IMR-90 (cell line): ENCODE measurements at regions not wholly inside any gene's neighbourhood (a gene's known extent, or its start where the extent isn't known, plus 50 kb on each side); places are given as distances from the start of the nearest gene placed in this dataset.

ENCODE experiments used
- ATAC-seq: fragments of 200-7000 bp; cut with Tn5 transposase; 2 replicates; pipeline ENCODE4 v1.9.1; 2020; ENCODE audit warnings: low read depth, mild to moderate bottlenecking, moderate library complexity
- BruUV-seq: library from RNA; stranded (reverse); fragments of 400-500 nt; replicated peaks from 2 replicates; lab custom pipeline; 2021; lab: Mats Ljungman, UMichigan
- CTCF ChIA-PET: fragments of 300-600 bp; formaldehyde crosslinking; extraction: SDS; loops from one replicate; lab custom pipeline; 2021; ENCODE audit warnings: antibody characterized with exemption; lab: Yijun Ruan, JAX
- POLR2A ChIA-PET: fragments of 300-600 bp; sonication (Branson Sonifier 250); formaldehyde crosslinking; loops from one replicate; lab custom pipeline; 2022; ENCODE audit warnings: antibody characterized with exemption; ENCODE audit not compliant: unreplicated experiment; lab: Charles Lee
- DNase-seq: peaks from one replicate; pipeline ENCODE4 v3.0.0; 2013
- H2AFZ ChIP-seq: replicated peaks from 2 replicates; pipeline ENCODE3; 2013; ENCODE audit warnings: low read length, mild to moderate bottlenecking; ENCODE audit not compliant: poor library complexity
- H2AK5ac ChIP-seq: 2 replicates; pipeline ENCODE4 v1.6.1; 2013; ENCODE audit warnings: low read depth, low read length, inconsistent platforms
- H2AK9ac ChIP-seq: replicated peaks from 2 replicates; pipeline ENCODE3; 2013; ENCODE audit warnings: mild to moderate bottlenecking, low read depth, low read length, moderate library complexity; ENCODE audit not compliant: poor library complexity
- H2BK120ac ChIP-seq: 2 replicates; pipeline ENCODE4 v1.6.1; 2013; ENCODE audit warnings: low read depth, low read length, inconsistent platforms
- H2BK15ac ChIP-seq: 3 replicates; pipeline ENCODE4 v1.6.1; 2013; ENCODE audit warnings: low read depth, low read length, inconsistent platforms
- H2BK20ac ChIP-seq: 2 replicates; pipeline ENCODE4 v1.6.1; 2013; ENCODE audit warnings: low read depth, mild to moderate bottlenecking, inconsistent platforms, low read length, moderate library complexity
- H2BK5ac ChIP-seq: 2 replicates; pipeline ENCODE4 v1.6.1; 2013; ENCODE audit warnings: mild to moderate bottlenecking, low read depth, low read length, inconsistent platforms; ENCODE audit not compliant: poor library complexity, severe bottlenecking
- H3K14ac ChIP-seq: replicated peaks from 2 replicates; pipeline ENCODE4 v1.6.1; 2013; ENCODE audit warnings: low read depth, low read length, inconsistent platforms
- H3K18ac ChIP-seq: 2 replicates; pipeline ENCODE4 v1.6.1; 2013; ENCODE audit warnings: low read depth, low read length, control low read depth
- H3K23ac ChIP-seq: 2 replicates; pipeline ENCODE4 v1.6.1; 2013; ENCODE audit warnings: low read depth, low read length, inconsistent platforms
- H3K27ac ChIP-seq: 2 replicates; pipeline ENCODE4 v1.5.1; 2013; ENCODE audit warnings: mild to moderate bottlenecking, control low read depth, low read length; ENCODE audit not compliant: insufficient read depth
- H3K27me3 ChIP-seq: 2 replicates; pipeline ENCODE4 v1.6.1; 2013; ENCODE audit warnings: low read length; ENCODE audit not compliant: control insufficient read depth, insufficient read depth
- H3K36me3 ChIP-seq: 2 replicates; pipeline ENCODE4 v1.6.1; 2013; ENCODE audit warnings: low read length, mixed read lengths; ENCODE audit not compliant: control insufficient read depth, insufficient read depth
- H3K4ac ChIP-seq: 2 replicates; pipeline ENCODE4 v1.6.1; 2013; ENCODE audit warnings: low read depth, low read length, inconsistent platforms
- H3K4me1 ChIP-seq: 2 replicates; pipeline ENCODE4 v1.6.1; 2013; ENCODE audit warnings: low read length, mixed read lengths; ENCODE audit not compliant: control insufficient read depth, insufficient read depth
- H3K4me2 ChIP-seq: 2 replicates; pipeline ENCODE4 v1.6.1; 2013; ENCODE audit warnings: low read depth, mild to moderate bottlenecking, control low read depth, low read length, moderate library complexity
- H3K4me3 ChIP-seq: 2 replicates; pipeline ENCODE4 v1.5.1; 2013; ENCODE audit warnings: low read depth, mild to moderate bottlenecking, control low read depth, low read length, moderate library complexity; ENCODE audit not compliant: insufficient read depth
- H3K56ac ChIP-seq: 2 replicates; pipeline ENCODE4 v1.6.1; 2013; ENCODE audit warnings: low read length, inconsistent platforms; ENCODE audit not compliant: insufficient read depth; ENCODE audit errors: extremely low read depth
- H3K79me1 ChIP-seq, 2 experiments: 2 replicates each; pipeline ENCODE4 v1.6.1; 2013; ENCODE audit warnings: low read length in 2 of 2, inconsistent platforms in 1 of 2, low read depth in 1 of 2
- H3K9ac ChIP-seq: 2 replicates; pipeline ENCODE4 v1.6.1; 2013; ENCODE audit warnings: low read depth, low read length, control low read depth
- H3K9me1 ChIP-seq: 2 replicates; pipeline ENCODE4 v1.6.1; 2013; ENCODE audit warnings: low read length, inconsistent platforms; ENCODE audit not compliant: insufficient read depth
- H3K9me3 ChIP-seq: 2 replicates; pipeline ENCODE4 v1.6.1; 2013; ENCODE audit warnings: low read length; ENCODE audit not compliant: control insufficient read depth, insufficient read depth
- H4K20me1 ChIP-seq: 2 replicates; pipeline ENCODE4 v1.6.1; 2013; ENCODE audit warnings: low read length, inconsistent platforms; ENCODE audit not compliant: insufficient read depth
- H4K5ac ChIP-seq: 2 replicates; pipeline ENCODE4 v1.6.1; 2013; ENCODE audit warnings: mild to moderate bottlenecking, low read depth, low read length, control low read depth
- H4K8ac ChIP-seq, 2 experiments: 2 replicates each; pipeline ENCODE4 v1.6.1; 2013; ENCODE audit warnings: low read depth in 2 of 2, low read length in 2 of 2, control low read depth in 1 of 2, inconsistent platforms in 1 of 2
- H4K91ac ChIP-seq: 2 replicates; pipeline ENCODE4 v1.6.1; 2013; ENCODE audit warnings: low read depth, low read length, inconsistent platforms; ENCODE audit not compliant: insufficient read depth
- BHLHE40 ChIP-seq: fragments of 150-350 bp; IDR thresholded peaks from 2 replicates; pipeline ENCODE4 v1.6.1; 2016; ENCODE audit warnings: mild to moderate bottlenecking, low read depth, low read length
- CEBPB ChIP-seq: IDR thresholded peaks from 2 replicates; pipeline ENCODE4 v1.6.1; 2012; ENCODE audit warnings: low read depth, low read length, improper control_type of control experiment
- CHD1 ChIP-seq: IDR thresholded peaks from 2 replicates; pipeline ENCODE4 v1.6.1; 2012; ENCODE audit warnings: low read depth, low read length, improper control_type of control experiment
- CTCF ChIP-seq: conservative IDR thresholded peaks from 2 replicates; pipeline ENCODE4 v1.5.1; 2012; ENCODE audit warnings: mild to moderate bottlenecking, low read depth, low read length, improper control_type of control experiment
- ELK1 ChIP-seq: fragments of 150-350 bp; IDR thresholded peaks from 2 replicates; pipeline ENCODE4 v1.6.1; 2016; ENCODE audit warnings: low read depth, mild to moderate bottlenecking, low read length, moderate library complexity, borderline replicate concordance
- FOS ChIP-seq: fragments of 150-350 bp; IDR thresholded peaks from 2 replicates; pipeline ENCODE4 v1.6.1; 2016; ENCODE audit warnings: low read depth, low read length
- MAFK ChIP-seq: IDR thresholded peaks from 2 replicates; pipeline ENCODE4 v1.6.1; 2012; ENCODE audit warnings: low read depth, low read length, improper control_type of control experiment
- MAZ ChIP-seq: IDR thresholded peaks from 2 replicates; pipeline ENCODE4 v1.6.1; 2012; ENCODE audit warnings: low read depth, mild to moderate bottlenecking, low read length, improper control_type of control experiment, moderate library complexity, borderline replicate concordance
- MXI1 ChIP-seq: IDR thresholded peaks from 2 replicates; pipeline ENCODE4 v1.6.1; 2012; ENCODE audit warnings: low read depth, mild to moderate bottlenecking, low read length, moderate library complexity, borderline replicate concordance
- NFE2L2 ChIP-seq: fragments of 150-350 bp; IDR thresholded peaks from 2 replicates; pipeline ENCODE4 v1.6.1; 2016; ENCODE audit warnings: low read depth, mild to moderate bottlenecking, low read length
- POLR2A ChIP-seq: IDR thresholded peaks from 2 replicates; pipeline ENCODE4 v1.6.1; 2012; ENCODE audit warnings: mild to moderate bottlenecking, low read depth, low read length
- RAD21 ChIP-seq: IDR thresholded peaks from 2 replicates; pipeline ENCODE4 v1.6.1; 2012; ENCODE audit warnings: low read length, improper control_type of control experiment
- RCOR1 ChIP-seq: IDR thresholded peaks from 2 replicates; pipeline ENCODE4 v1.6.1; 2012; ENCODE audit warnings: mild to moderate bottlenecking, low read length, improper control_type of control experiment; ENCODE audit not compliant: insufficient replicate concordance
- RFX5 ChIP-seq: IDR thresholded peaks from 2 replicates; pipeline ENCODE4 v1.8.0; 2012; ENCODE audit warnings: low read depth, mild to moderate bottlenecking, low read length, moderate library complexity
- SMC3 ChIP-seq: fragments of 150-350 bp; IDR thresholded peaks from 2 replicates; pipeline ENCODE4 v1.6.1; 2016; ENCODE audit warnings: low read depth, mild to moderate bottlenecking, antibody characterized with exemption, low read length, moderate library complexity
- USF2 ChIP-seq: fragments of 150-350 bp; IDR thresholded peaks from 2 replicates; pipeline ENCODE4 v1.6.1; 2017; ENCODE audit warnings: mild to moderate bottlenecking, antibody characterized with exemption, low read length, low read depth
- WGBS, 2 experiments: methylation state at CpG; one replicate each; pipeline versions ENCODE4 v1.1.5 to v1.1.7; 2013; ENCODE audit warnings: missing lambda C conversion rate in 2 of 2; ENCODE audit not compliant: insufficient read length in 1 of 2; ENCODE audit errors: extremely low coverage in 2 of 2; 5-methylcytosine and 5-hydroxymethylcytosine counted together
- dilution Hi-C: fragments of 300-500 bp; cut with HindIII; formaldehyde crosslinking; loops from one replicate; pipeline ENCODE4 v1.14.3; 2018; ENCODE audit warnings: low sequenced_read_pairs; ENCODE audit not compliant: unreplicated experiment
- in situ Hi-C: fragments of 300-500 bp; cut with MboI; formaldehyde crosslinking; loops from 3 replicates; pipeline ENCODE4 v1.14.3; 2019; ENCODE audit warnings: low sequenced_read_pairs, inconsistent platforms, mixed read lengths
- intact Hi-C: fragments of 100-400 bp; cut with micrococcal nuclease; formaldehyde crosslinking; loops from 2 replicates; pipeline ENCODE4 v1.10.0; 2022

DNA sequence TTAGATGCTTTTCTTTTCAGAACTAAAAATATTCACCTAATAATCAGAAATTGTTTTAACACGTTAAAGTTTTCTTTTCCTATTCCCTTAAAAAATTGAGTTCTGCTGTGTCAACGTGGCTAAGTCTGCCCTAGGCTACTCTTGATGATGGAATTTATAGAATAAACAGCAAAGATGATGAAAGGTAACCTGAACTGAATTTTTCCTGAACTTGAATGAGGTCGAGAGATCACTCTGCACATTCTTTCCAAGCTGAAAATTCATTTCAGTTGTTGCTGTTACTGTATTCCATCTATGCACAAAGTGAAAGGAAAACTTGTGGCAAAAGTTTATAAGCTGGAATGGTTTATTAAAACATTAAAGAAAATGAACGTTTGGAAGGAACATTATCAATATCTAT is 245.9 kb upstream of the GIMD1 start:
- no peak overlapping the region for H2BK20ac ChIP-seq
- TF ChIP-seq ELK1 (no peak), USF2 (no peak), BHLHE40 (no peak), RAD21 (no peak), CHD1 (no peak), NFE2L2 (no peak), SMC3 (no peak), POLR2A (no peak), RCOR1 (no peak), RFX5 (no peak), FOS (no peak), CTCF (no peak), MXI1 (no peak), MAFK (no peak), MAZ (no peak), CEBPB (no peak)
- H3K9me1 ChIP-seq: no peaks in the 10 kb centered on the region
- no peak overlapping the region for H3K23ac ChIP-seq
- no peaks in the 10 kb centered on the region for H3K79me1 ChIP-seq
- no peak overlapping the region for H3K4ac ChIP-seq
- in situ Hi-C loops: no loop called here
- no peak overlapping the region for H3K56ac ChIP-seq
- H4K8ac ChIP-seq: no peak overlapping the region
- H3K14ac ChIP-seq: no peak overlapping the region
- intact Hi-C loops: no loop called here
- H2BK120ac ChIP-seq: no peak overlapping the region
- no peaks in the 10 kb centered on the region for H4K20me1 ChIP-seq
- whole genome bisulfite sequencing, 2 experiments: no CpG with 5 or more reads among the region's 4 CpGs
- ATAC-seq (peak; percentile 49), DNase-seq (peak; percentile 35)
- H4K5ac ChIP-seq: no peak overlapping the region
- H3K4me3 ChIP-seq: peak overlapping the region; percentile 20; the same call in 1 of the 2 replicates
- POLR2A ChIA-PET: no interaction called here
- no peaks in the 10 kb centered on the region for H3K4me1 ChIP-seq
- H3K9me3 ChIP-seq: no peaks in the 10 kb centered on the region
- no peak overlapping the region for H2AK9ac ChIP-seq
- no peak overlapping the region for H3K18ac ChIP-seq
- H4K91ac ChIP-seq: no peak overlapping the region
- no peak overlapping the region for H3K9ac ChIP-seq
- no peaks in the 10 kb centered on the region for H3K27me3 ChIP-seq
- peak overlapping the region; percentile 47; the same call in 1 of the 2 replicates for H3K4me2 ChIP-seq
- CTCF ChIA-PET: interaction anchor here (0.6 kb wide), 1 partner anchor 320 kb away, joined by 3 read pairs; no protein-coding TSS in a partner anchor
- no peak overlapping the region for H2BK5ac ChIP-seq
- H2AFZ ChIP-seq: no peak overlapping the region
- no TSS peak for BruUV-seq
- dilution Hi-C loops: no loop called here
- no peak overlapping the region for H2AK5ac ChIP-seq
- no peak overlapping the region for H3K27ac ChIP-seq
- H3K36me3 ChIP-seq: no peaks in the 10 kb centered on the region
- H2BK15ac ChIP-seq: no peak overlapping the region
